ENCODE measurements at regions not wholly inside any gene's neighbourhood (a gene's known extent, or its start where the extent isn't known, plus 50 kb on each side); places are given as distances from the start of the nearest gene placed in this dataset.

DNA sequence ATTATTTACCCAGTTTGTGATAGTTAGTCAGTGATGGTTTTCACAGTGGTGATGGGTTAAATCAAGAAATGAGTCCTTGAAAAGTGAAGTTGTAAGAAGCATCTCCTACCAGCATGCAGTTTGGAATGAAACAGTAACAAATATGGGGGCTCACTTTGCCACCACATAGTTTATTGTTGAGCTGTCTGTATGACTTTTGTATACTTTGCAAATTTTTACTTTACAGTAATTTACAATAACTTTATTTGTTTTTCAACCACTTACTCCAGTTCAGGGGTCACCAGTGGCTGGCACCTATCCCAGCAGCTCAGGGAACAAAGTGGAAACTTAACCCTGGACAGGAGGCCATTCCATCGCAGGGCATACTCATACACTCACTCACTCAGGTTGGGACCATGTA lies 64.5 kb upstream of the ANKRD50 start:
- intact Hi-C loops (cut with micrococcal nuclease): no loop called here
- no peaks in the 10 kb centered on the region for H3K36me3 ChIP-seq
- TF ChIP-seq, protein P1, sequence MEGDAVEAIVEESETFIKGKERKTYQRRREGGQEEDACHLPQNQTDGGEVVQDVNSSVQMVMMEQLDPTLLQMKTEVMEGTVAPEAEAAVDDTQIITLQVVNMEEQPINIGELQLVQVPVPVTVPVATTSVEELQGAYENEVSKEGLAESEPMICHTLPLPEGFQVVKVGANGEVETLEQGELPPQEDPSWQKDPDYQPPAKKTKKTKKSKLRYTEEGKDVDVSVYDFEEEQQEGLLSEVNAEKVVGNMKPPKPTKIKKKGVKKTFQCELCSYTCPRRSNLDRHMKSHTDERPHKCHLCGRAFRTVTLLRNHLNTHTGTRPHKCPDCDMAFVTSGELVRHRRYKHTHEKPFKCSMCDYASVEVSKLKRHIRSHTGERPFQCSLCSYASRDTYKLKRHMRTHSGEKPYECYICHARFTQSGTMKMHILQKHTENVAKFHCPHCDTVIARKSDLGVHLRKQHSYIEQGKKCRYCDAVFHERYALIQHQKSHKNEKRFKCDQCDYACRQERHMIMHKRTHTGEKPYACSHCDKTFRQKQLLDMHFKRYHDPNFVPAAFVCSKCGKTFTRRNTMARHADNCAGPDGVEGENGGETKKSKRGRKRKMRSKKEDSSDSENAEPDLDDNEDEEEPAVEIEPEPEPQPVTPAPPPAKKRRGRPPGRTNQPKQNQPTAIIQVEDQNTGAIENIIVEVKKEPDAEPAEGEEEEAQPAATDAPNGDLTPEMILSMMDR (IDR thresholded peaks at IDR 0.05; ENCODE audit: borderline replicate concordance): no peak
- no peak overlapping the region for H3K4me3 ChIP-seq
- no peaks in the 10 kb centered on the region for H3K27me3 ChIP-seq (ENCODE audit: low read depth)
- no peaks in the 10 kb centered on the region for H3K4me1 ChIP-seq
- peaks cover 33% of the 10 kb centered on the region for H3K9me3 ChIP-seq (replicated peaks)
- no peak overlapping the region for H3K27ac ChIP-seq (replicated peaks)
- DNase-seq: no peak

DNA sequence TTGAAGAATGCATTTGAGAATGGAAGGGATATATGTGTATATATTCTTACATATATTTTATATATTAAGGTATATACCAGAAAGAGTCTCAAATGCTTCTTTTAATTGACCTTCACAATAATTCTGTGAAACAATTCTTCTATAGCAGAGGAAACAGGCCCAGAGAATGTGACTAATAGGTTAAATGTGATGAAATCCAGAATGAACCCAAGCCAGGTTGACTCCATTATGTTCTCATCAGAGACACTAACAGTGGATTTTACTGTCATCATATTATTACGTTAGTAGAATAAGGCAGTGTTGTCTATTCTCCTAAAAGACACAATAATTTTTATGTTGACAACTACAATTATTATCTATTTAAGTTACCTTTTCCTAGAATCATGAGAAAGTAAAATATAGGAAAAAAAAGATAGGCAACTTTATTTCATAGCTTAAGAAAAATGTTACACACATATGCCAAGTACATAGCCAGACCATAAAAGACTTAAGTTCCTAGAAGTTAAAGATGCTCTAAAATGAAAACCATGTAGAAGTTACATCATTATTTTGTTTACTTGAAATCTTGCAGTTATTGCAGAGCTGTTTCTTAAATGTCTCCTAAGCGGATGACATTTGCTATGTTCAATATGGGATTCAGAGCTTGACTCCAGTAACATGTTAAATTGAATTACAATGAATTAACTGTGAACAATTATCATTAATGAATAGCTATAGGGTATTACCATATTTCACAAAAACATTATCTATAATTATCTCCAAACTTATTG lies 56.2 kb upstream of the ANKRD50 start:
- TF ChIP-seq, protein P1 (IDR thresholded peaks at IDR 0.05; ENCODE audit: borderline replicate concordance): no peak
- Histone ChIP-seq H3K27me3 (ENCODE audit: low read depth) (no peaks in the 10 kb centered on the region), H3K36me3 (no peaks in the 10 kb centered on the region), H3K9me3 (replicated peaks) (peaks cover 16% of the 10 kb centered on the region), H3K27ac (replicated peaks) (no peak overlapping the region), H3K4me1 (no peaks in the 10 kb centered on the region), H3K4me3 (no peak overlapping the region)
- DNase-seq: no peak
- intact Hi-C loops (cut with micrococcal nuclease): no loop called here

DNA sequence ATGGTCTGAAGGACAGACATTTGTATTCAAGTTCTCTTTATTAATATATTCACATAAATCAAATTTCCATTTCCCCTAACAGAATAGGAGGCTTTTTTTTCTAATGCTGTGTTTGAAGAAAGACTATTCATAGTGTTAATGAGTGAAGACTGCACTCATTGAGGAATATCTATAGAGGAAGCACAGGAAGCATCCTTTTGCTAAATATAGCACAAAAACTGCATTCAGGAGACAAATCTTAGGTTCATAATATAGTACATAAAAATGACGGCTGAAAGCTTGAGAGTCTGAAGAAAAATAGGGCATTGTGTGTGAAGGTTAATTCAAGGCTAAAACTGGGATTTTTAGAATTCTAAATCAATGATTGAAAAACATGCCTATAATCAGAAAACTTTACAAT lies 50.4 kb upstream of the ANKRD50 start:
- intact Hi-C loops (cut with micrococcal nuclease): no loop called here
- TF ChIP-seq, protein P1 (IDR thresholded peaks at IDR 0.05; ENCODE audit: borderline replicate concordance): no peak
- Histone ChIP-seq H3K4me1 (no peaks in the 10 kb centered on the region), H3K27me3 (ENCODE audit: low read depth) (no peaks in the 10 kb centered on the region), H3K4me3 (no peak overlapping the region), H3K36me3 (no peaks in the 10 kb centered on the region), H3K27ac (replicated peaks) (no peak overlapping the region), H3K9me3 (replicated peaks) (no peaks in the 10 kb centered on the region)
- DNase-seq: no peak
